Erythroblast (primary cell): ENCODE measurements at regions not wholly inside any gene's neighbourhood (a gene's known extent, or its start where the extent isn't known, plus 50 kb on each side); places are given as distances from the start of the nearest gene placed in this dataset.
A peak's percentile ranks its signal among the peaks of the same experiment; 100 is the strongest.

Source experiments
- DNase-seq, 2 experiments: peaks; one replicate each; lab custom pipeline; 2025; lab: John Stamatoyannopoulos, UW
- GATA1 ChIP-seq: IDR thresholded peaks from 2 replicates; pipeline ENCODE4 v1.6.1; 2011; ENCODE audit warnings: low read depth, mild to moderate bottlenecking, control low read depth, low read length, moderate library complexity
- POLR2A ChIP-seq: IDR thresholded peaks from 2 replicates; pipeline ENCODE4 v1.6.1; 2011; ENCODE audit warnings: mild to moderate bottlenecking, low read length

- TF ChIP-seq GATA1 (no peak), POLR2A (no peak)
Measured at GRCh38 chr2:239566162-239566994, 165.6 kb upstream of the HDAC4 start.

GRCh38 chr2:239564587-239564986, 163.8 kb upstream of the HDAC4 start:
- TF ChIP-seq POLR2A (no peak), GATA1 (no peak)
- DNase-seq = no peak

More at GRCh38 chr2:239566162-239566994, 165.6 kb upstream of the HDAC4 start:
- no peak for DNase-seq

GRCh38 chr2:239563561-239563960, 162.7 kb upstream of the HDAC4 start:
- no peak for DNase-seq

DNA sequence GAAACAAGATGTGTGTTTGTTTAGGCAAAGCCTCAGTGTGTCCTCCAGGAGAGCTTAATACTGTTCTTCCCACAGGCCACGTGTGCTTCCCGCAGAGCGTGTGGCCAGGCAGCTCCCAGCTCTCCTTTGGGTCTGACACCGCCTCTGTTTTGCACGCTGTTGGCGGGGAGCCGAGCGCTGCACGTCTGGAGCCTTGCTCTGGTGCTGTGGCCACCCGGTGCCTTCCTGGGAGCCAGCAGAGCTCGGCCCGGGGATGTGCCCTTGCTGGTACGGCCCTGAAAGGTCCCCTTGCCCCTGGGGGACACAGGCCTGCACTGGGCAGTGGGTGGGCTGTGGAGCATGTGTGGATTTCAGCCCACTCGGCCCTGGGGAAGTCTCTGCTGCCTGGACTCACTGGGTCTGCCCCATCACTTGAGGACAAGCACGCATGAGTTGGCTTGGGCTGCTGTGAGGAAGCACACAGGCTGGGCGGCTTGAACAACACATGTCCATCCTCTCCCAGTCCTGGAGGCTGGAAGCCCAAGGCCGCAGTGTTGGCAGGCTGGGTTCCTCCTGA, 160.7 kb upstream of the HDAC4 start:
- no peak for DNase-seq
- TF ChIP-seq GATA1 (no peak), POLR2A (no peak)

More at GRCh38 chr2:239563561-239563960, 162.7 kb upstream of the HDAC4 start:
- no peak for TF ChIP-seq POLR2A
- no peak for TF ChIP-seq GATA1

DNA sequence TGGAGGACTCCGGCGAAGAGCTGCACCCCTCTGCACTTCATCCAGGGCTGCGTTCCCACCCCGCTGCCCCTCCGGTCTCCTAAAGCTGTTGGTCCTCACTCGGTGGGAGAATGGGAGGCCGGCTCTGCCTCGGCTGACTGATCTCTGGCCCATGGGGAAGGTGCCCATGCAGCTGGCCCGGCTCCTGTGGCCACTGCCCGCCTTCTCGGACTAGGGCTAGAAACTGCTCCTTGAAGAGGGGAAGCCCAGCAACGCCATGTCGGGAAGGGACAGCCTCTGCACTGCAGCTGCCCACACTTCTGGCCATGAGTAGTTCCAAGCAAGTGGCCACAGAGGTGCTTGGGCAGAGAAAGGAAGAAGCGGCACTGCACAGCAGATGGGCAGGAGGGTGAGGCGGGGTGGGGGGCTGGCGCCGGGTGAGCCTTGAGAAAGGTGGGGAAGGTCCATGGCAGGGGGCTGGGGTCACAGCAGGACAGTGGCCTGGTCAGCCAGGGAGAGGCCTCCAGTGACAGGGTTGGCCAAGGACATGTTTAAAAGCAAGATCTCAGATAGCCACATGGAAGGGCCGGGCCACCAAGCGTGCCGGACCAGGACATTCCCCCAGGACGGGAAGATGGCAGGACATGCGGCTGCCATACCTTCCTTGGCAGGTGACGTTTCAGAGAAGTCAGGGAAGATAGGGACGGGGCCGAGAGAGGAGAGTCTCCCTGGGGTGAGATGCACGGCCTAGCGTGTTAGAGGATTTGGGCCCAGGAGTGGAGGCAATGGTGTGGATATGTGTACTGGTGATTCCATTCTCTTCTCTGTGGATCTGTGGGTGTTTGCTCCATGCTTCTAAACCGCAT, 158.8 kb upstream of the HDAC4 start:
- no peak for DNase-seq
- TF ChIP-seq POLR2A (no peak), GATA1 (no peak)

DNA sequence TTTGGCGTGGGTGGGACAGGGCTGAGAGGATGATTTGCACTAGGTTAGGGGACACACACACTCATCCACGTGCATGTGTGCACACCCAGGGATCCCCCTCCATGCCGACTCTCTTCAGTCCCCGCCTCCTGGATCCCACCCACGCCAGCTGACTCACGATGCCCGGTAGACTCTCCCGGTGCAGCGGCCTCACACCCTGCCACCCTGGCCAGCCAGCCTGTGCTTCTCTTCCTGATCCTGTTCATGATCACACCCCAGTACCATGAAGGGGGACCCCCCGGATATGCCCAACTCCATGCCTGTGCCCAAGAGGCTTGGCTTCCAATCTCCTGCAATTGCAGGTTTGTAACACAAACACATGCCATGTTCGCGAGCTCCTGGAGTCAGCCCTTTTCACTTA, 157.8 kb upstream of the HDAC4 start:
- TF ChIP-seq GATA1 (no peak), POLR2A (no peak)

DNA sequence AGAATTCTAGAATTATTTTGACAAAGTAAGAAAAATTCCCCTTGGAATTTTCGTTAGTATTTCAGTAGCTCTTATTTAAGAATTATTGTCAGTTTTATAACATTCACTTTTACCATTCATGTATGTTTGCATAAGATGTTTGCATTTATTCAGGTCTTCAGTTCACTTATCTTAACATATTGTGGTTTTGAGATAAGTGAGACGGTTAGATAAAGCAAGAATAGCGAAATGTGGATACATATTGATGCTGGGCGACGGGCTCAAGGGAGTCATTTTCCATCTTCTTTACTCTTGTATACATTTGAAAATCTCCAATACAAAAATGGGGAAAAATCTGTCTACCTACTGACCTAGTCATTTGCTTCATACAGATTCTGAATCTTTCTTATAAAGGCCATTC, 156.7 kb upstream of the HDAC4 start:
- TF ChIP-seq POLR2A (no peak), GATA1 (no peak)
- peak; percentile 12 to 58 for DNase-seq

More for the DNA sequence above, 157.8 kb upstream of the HDAC4 start:
- DNase-seq = no peak

GRCh38 chr2:239555571-239555905, 154.7 kb upstream of the HDAC4 start:
- no peak for TF ChIP-seq GATA1
- TF ChIP-seq POLR2A = no peak
- no peak for DNase-seq

DNA sequence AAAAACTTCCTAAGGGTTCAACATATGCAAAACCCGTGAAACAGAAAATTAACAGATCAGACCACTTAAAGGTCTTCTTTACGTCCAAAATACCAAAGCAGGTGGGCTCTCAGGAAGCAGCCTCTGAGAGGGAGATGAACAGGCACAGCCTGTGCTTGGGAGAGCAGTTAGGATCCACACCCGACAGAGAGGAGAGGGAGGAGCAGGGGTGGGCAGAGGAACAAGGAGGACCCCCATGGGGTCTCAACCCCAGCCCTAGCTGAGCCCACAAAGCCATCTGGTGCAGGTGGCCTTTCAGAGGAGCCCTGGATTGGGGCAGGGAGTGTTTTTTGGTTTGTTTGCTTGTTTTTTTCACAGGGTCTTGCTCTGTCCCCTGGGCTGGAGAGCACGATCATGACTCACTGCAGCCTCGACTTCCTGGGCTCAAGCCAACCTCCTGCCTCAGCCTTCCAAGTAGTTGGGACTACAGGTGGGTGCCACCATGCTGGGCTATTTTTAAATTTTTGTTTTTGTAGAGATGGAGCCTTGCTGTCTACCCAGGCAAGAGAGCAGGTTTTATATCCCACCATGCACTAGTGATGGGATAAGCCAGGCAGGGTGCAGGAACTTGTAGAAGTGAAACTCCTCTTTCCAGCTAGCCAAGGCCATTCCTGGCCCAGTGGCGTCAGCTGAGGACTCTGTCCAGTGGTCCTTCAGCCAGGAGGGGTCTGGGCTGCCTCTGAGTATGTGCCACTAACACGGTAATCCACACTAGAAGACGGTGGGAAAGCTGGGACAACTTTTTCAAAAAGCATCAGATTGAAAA, 154.1 kb upstream of the HDAC4 start:
- TF ChIP-seq GATA1 (no peak), POLR2A (no peak)

GRCh38 chr2:239553376-239554000, 152.7 kb upstream of the HDAC4 start:
- TF ChIP-seq POLR2A = no peak
- no peak for TF ChIP-seq GATA1
- no peak for DNase-seq

More for the DNA sequence above, 154.1 kb upstream of the HDAC4 start:
- DNase-seq = no peak

- TF ChIP-seq POLR2A (no peak), GATA1 (no peak)
- no peak for DNase-seq
Measured at GRCh38 chr2:239552213-239552926, 151.6 kb upstream of the HDAC4 start.

DNA sequence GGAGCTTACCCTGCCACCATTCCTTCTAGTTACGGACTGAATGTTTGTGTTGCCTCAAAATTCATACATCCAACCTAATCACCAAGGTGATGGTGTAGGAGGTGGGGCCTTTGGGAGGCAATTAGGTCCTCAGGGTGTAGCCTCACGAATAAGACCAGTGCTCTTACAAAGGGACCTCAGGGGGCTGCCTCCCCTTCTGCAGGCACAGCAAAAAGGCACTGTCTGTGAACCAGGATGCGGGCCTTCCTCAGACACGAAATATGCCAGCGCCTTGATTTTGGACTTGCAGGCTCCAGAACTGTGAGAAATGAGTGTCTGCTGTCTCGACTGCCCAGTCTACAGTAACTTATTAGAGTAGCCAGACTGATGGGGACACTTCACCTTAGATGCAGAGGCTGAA, 150.4 kb upstream of the HDAC4 start:
- DNase-seq = no peak
- no peak for TF ChIP-seq POLR2A
